HG02981 (cell line): ENCODE measurements at regions not wholly inside any gene's neighbourhood (a gene's known extent, or its start where the extent isn't known, plus 50 kb on each side); places are given as distances from the start of the nearest gene placed in this dataset.

Experiments used
- ATAC-seq: cut with Tn5 transposase; IDR thresholded peaks from one replicate; pipeline ENCODE4 v1.9.1; 2021; ENCODE audit warnings: mild to moderate bottlenecking, moderate library complexity; ENCODE audit not compliant: unreplicated experiment

- ATAC-seq = no peak
Observed at GRCh38 chr18:11279461-11279860, 130.1 kb upstream of the PIEZO2 start.

- ATAC-seq = no peak
Observed at GRCh38 chr18:11276678-11277077, 127.3 kb upstream of the PIEZO2 start.

- ATAC-seq = no peak
Observed at GRCh38 chr18:11274144-11274794, 124.9 kb upstream of the PIEZO2 start.

- no peak for ATAC-seq
Observed at GRCh38 chr18:11272516-11272915, 123.1 kb upstream of the PIEZO2 start.

GRCh38 chr18:11271954-11272353 is 122.6 kb upstream of the PIEZO2 start:
- ATAC-seq = no peak

GRCh38 chr18:11269257-11269656 is 119.9 kb upstream of the PIEZO2 start:
- no peak for ATAC-seq

GRCh38 chr18:11268741-11269233 is 119.4 kb upstream of the PIEZO2 start:
- no peak for ATAC-seq

GRCh38 chr18:11268153-11268552 is 118.8 kb upstream of the PIEZO2 start:
- ATAC-seq = no peak

GRCh38 chr18:11266781-11267480 is 117.6 kb upstream of the PIEZO2 start:
- ATAC-seq = no peak

GRCh38 chr18:11261486-11261885 is 112.1 kb upstream of the PIEZO2 start:
- no peak for ATAC-seq

GRCh38 chr18:11260961-11261461 is 111.6 kb upstream of the PIEZO2 start:
- ATAC-seq = no peak

- ATAC-seq = no peak
Observed at GRCh38 chr18:11259469-11260150, 110.2 kb upstream of the PIEZO2 start.

GRCh38 chr18:11258039-11258610 is 108.8 kb upstream of the PIEZO2 start:
- ATAC-seq = no peak

GRCh38 chr18:11256251-11256650 is 106.9 kb upstream of the PIEZO2 start:
- no peak for ATAC-seq

GRCh38 chr18:11251891-11252270 is 102.5 kb upstream of the PIEZO2 start:
- no peak for ATAC-seq

GRCh38 chr18:11251229-11251890 is 102.0 kb upstream of the PIEZO2 start:
- ATAC-seq = no peak

GRCh38 chr18:11249391-11249790 is 100.0 kb upstream of the PIEZO2 start:
- ATAC-seq = no peak

GRCh38 chr18:11247381-11247970 is 98.1 kb upstream of the PIEZO2 start:
- ATAC-seq = no peak

- no peak for ATAC-seq
Observed at GRCh38 chr18:11246495-11247300, 97.3 kb upstream of the PIEZO2 start.

GRCh38 chr18:11245879-11246278 is 96.5 kb upstream of the PIEZO2 start:
- no peak for ATAC-seq
